OCI-LY7 (cell line): ENCODE measurements at regions not wholly inside any gene's neighbourhood (a gene's known extent, or its start where the extent isn't known, plus 50 kb on each side); places are given as distances from the start of the nearest gene placed in this dataset.

Source experiments
- CTCF ChIP-seq: fragments of 200-600 bp; sonication (generic); conservative IDR thresholded peaks from 2 replicates; pipeline ENCODE4 v1.5.1; 2014; ENCODE audit warnings: mild to moderate bottlenecking, antibody characterized with exemption, low read length, moderate library complexity, mixed read lengths
- EZH2phosphoT487 ChIP-seq: fragments of 200-600 bp; sonication (generic); IDR thresholded peaks from 2 replicates; pipeline ENCODE4 v1.6.1; 2018; ENCODE audit warnings: low read depth, borderline replicate concordance, mild to moderate bottlenecking, mixed run types, antibody characterized with exemption, low read length, moderate library complexity, mixed read lengths

GRCh38 chr17:14405189-14405588 lies 104.3 kb downstream of the HS3ST3B1 start:
- no peak for TF ChIP-seq EZH2phosphoT487
- no peak for TF ChIP-seq CTCF
